Lower lobe of right lung (tissue), 2 donors: ENCODE measurements at regions not wholly inside any gene's neighbourhood (a gene's known extent, or its start where the extent isn't known, plus 50 kb on each side); places are given as distances from the start of the nearest gene placed in this dataset.

ENCODE experiments used
- ATAC-seq, 2 donors: fragments of 200-7000 bp; cut with Tn5 transposase; one replicate each; pipeline ENCODE4 v1.9.1; 2020 to 2022; ENCODE audit warnings: mild to moderate bottlenecking in 2 of 2, moderate library complexity in 2 of 2
- DNase-seq: peaks from one replicate; pipeline ENCODE4 v3.0.0-alpha.2; 2020
- H3K27ac ChIP-seq: fragments of 200-600 bp; one replicate; pipeline ENCODE4 v1.8.0; 2022
- H3K27me3 ChIP-seq: fragments of 200-600 bp; one replicate; pipeline ENCODE4 v1.8.0; 2022; ENCODE audit warnings: low read depth
- H3K36me3 ChIP-seq: fragments of 200-600 bp; one replicate; pipeline ENCODE4 v1.8.0; 2022; ENCODE audit warnings: mild to moderate bottlenecking
- H3K4me1 ChIP-seq: fragments of 200-600 bp; one replicate; pipeline ENCODE4 v1.8.0; 2022
- H3K4me3 ChIP-seq: fragments of 200-600 bp; one replicate; pipeline ENCODE4 v1.8.0; 2022; ENCODE audit warnings: mild to moderate bottlenecking
- H3K9me3 ChIP-seq: fragments of 200-600 bp; one replicate; pipeline ENCODE4 v1.8.0; 2022
- intact Hi-C: fragments of 100-400 bp; cut with DNase I; formaldehyde crosslinking; loops from one replicate; pipeline ENCODE4 v1.11.0; 2022
- TF ChIP-seq, protein P1 (sequence below): fragments of 200-600 bp; IDR thresholded peaks from one replicate; pipeline ENCODE4 v1.8.0; 2022; ENCODE audit warnings: antibody characterized with exemption, mild to moderate bottlenecking
- donor health status: DM: no; HTN: yes; CAD: no; lungs with severe emphysema.

DNA sequence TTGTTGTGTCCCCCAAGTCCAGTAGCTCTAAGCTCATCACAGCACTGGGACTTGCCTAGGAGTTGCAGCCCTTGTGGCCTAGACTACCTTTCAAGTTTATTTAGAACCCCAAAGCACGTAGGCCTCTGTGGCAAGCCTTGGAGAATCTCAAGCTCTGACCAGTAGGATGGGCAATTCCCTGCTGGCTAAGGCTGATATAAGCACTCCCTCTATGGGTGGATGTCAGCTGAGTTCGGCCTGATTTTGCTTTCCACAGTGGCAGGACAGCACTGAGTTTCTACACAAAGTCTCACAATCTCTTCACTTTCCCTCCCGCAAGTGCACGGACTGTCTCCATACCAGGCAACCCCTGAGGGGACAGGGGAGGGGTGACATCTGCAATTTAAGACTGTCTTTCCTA, 886.4 kb upstream of the LRRN3 start:
- ATAC-seq (no peak), DNase-seq (no peak)
- TF ChIP-seq, protein P1, sequence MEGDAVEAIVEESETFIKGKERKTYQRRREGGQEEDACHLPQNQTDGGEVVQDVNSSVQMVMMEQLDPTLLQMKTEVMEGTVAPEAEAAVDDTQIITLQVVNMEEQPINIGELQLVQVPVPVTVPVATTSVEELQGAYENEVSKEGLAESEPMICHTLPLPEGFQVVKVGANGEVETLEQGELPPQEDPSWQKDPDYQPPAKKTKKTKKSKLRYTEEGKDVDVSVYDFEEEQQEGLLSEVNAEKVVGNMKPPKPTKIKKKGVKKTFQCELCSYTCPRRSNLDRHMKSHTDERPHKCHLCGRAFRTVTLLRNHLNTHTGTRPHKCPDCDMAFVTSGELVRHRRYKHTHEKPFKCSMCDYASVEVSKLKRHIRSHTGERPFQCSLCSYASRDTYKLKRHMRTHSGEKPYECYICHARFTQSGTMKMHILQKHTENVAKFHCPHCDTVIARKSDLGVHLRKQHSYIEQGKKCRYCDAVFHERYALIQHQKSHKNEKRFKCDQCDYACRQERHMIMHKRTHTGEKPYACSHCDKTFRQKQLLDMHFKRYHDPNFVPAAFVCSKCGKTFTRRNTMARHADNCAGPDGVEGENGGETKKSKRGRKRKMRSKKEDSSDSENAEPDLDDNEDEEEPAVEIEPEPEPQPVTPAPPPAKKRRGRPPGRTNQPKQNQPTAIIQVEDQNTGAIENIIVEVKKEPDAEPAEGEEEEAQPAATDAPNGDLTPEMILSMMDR = no peak
- Histone ChIP-seq H3K4me1 (no peaks in the 10 kb centered on the region), H3K27ac (no peak overlapping the region), H3K4me3 (no peak overlapping the region), H3K27me3 (no peaks in the 10 kb centered on the region), H3K9me3 (no peaks in the 10 kb centered on the region), H3K36me3 (no peaks in the 10 kb centered on the region)
- intact Hi-C loops = no loop called here

DNA sequence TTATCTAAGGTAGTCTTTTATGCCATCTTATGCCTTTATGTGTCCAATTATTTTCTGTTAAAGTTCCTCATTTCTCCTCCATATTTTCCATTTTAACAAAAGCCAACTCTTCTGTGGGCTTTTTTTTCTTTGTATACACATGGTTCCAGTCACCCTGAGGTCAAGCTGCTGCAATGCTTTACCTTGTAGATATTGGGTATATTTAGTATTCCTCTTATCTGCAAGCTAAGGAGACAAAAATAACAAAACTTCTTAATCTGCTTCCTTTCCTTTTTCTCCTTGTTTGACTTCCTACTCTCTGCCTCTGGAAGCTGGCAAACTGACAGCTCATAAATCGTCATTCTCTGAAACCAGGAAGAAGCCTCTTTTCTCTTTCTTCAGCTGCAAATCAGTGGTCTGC, 885.0 kb upstream of the LRRN3 start:
- no peak for ATAC-seq
- Histone ChIP-seq H3K27me3 (no peaks in the 10 kb centered on the region), H3K36me3 (no peaks in the 10 kb centered on the region), H3K4me3 (no peak overlapping the region), H3K4me1 (no peaks in the 10 kb centered on the region), H3K27ac (no peak overlapping the region), H3K9me3 (no peaks in the 10 kb centered on the region)
- intact Hi-C loops = no loop called here
- TF ChIP-seq, protein P1 = no peak
- no peak for DNase-seq

DNA sequence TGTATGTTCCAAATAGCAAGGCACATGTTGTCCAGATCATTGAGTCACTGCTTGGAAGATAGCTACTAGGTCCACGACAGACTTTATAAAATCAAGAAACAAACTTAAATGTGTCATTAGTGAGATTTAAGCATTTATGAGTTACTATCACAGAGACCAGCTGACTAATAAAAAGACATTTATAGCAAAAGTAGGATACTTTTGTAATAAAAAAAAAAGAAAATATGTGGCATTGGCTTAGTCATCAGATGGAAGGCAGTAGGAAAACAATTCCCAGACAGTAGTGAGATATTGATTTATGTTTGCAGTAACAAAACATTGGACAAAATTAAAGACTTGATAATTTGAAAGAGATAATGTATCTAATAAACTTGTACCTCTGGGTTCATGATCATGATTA, 881.0 kb upstream of the LRRN3 start:
- no peak overlapping the region for H3K27ac ChIP-seq
- H3K36me3 ChIP-seq = no peaks in the 10 kb centered on the region
- intact Hi-C loops = no loop called here
- no peak for ATAC-seq
- DNase-seq = no peak
- no peaks in the 10 kb centered on the region for H3K9me3 ChIP-seq
- H3K4me1 ChIP-seq = no peaks in the 10 kb centered on the region
- TF ChIP-seq, protein P1 = no peak
- H3K4me3 ChIP-seq = no peak overlapping the region
- H3K27me3 ChIP-seq = no peaks in the 10 kb centered on the region

DNA sequence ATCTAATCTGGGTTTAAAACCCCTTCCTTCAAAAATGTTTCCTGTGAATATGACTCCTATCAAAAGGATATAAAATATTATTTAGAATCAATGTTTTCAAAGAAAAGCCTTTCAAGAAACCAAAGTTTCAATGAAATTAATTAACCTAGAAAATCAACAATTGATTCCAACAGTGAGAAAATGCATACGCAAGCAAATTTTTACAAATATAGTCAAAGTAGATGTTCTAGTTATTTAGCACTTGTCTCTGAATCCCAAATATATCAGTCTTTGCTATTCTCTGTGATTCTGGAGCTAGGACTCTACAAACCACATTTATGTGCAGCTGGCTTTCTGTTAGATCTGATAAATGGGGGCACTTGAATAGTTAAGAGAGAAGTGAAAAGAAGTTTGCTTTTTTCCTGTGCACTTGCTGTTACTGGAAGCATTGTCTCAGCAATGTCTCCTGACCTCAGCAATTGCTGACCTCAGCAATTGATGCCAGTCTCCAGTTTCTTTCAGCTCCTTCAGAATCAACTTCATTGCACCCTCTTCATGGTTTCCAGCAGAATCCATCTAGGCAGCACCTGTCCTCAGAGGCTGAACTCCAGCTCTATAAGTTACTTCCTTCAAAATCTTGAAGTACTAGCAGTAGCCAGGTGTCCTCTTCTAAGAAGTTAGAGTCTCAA, 879.9 kb upstream of the LRRN3 start:
- H3K27me3 ChIP-seq = no peaks in the 10 kb centered on the region
- intact Hi-C loops = no loop called here
- TF ChIP-seq, protein P1 = no peak
- no peaks in the 10 kb centered on the region for H3K36me3 ChIP-seq
- no peaks in the 10 kb centered on the region for H3K9me3 ChIP-seq
- no peak for ATAC-seq
- H3K4me3 ChIP-seq = no peak overlapping the region
- no peaks in the 10 kb centered on the region for H3K4me1 ChIP-seq
- H3K27ac ChIP-seq = no peak overlapping the region
- no peak for DNase-seq

DNA sequence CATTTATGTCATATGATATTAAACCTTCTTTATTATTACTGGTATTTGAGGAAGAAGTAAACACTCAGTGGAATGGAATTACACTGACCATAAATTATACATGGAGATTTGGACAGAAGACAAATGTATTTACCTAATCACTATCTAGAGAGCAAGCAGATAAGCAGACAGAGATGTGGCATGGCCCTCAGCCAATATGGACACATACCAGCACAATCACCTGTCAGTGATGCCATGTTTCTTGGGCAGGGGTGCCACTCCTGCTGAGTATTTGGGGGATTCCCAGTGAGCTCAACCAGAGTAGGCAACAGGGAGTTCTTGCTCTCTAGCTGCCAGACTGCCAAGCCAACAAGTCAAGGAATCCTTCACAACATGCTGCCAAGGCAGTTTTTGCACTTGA, 866.3 kb upstream of the LRRN3 start:
- TF ChIP-seq, protein P1 = no peak
- ATAC-seq = no peak
- no peak for DNase-seq
- Histone ChIP-seq H3K9me3 (no peaks in the 10 kb centered on the region), H3K4me3 (no peak overlapping the region), H3K27ac (no peak overlapping the region), H3K4me1 (no peaks in the 10 kb centered on the region), H3K36me3 (no peaks in the 10 kb centered on the region), H3K27me3 (no peaks in the 10 kb centered on the region)
- intact Hi-C loops = no loop called here
